A673 (cell line): ENCODE measurements at regions not wholly inside any gene's neighbourhood (a gene's known extent, or its start where the extent isn't known, plus 50 kb on each side); places are given as distances from the start of the nearest gene placed in this dataset.

Experiments used
- BruUV-seq: library from RNA; stranded (reverse); fragments of 400-500 nt; replicated peaks from 2 replicates; lab custom pipeline; 2021; lab: Mats Ljungman, UMichigan
- CTCF ChIA-PET: fragments of 300-600 bp; sonication (Branson Sonifier 250); formaldehyde crosslinking; loops from one replicate; lab custom pipeline; 2022; ENCODE audit warnings: antibody characterized with exemption; lab: Charles Lee
- POLR2A ChIA-PET: fragments of 300-600 bp; sonication (Branson Sonifier 250); formaldehyde crosslinking; loops from one replicate; lab custom pipeline; 2022; ENCODE audit warnings: antibody characterized with exemption; ENCODE audit not compliant: low non-redundant PET; lab: Charles Lee
- DNase-seq: peaks from one replicate; pipeline ENCODE4 v3.0.0-alpha.2; 2015; ENCODE audit warnings: low spot score
- H3K27ac ChIP-seq: fragments of 200-600 bp; sonication (generic); 2 replicates; pipeline ENCODE4 v1.5.1; 2016; ENCODE audit warnings: mixed run types, low read depth, mild to moderate bottlenecking, mixed read lengths, antibody characterized with exemption, low read length; ENCODE audit not compliant: poor library complexity, severe bottlenecking
- H3K27me3 ChIP-seq: fragments of 200-600 bp; sonication (generic); replicated peaks from 2 replicates; pipeline ENCODE4 v1.6.1; 2017; ENCODE audit warnings: mixed run types, low read depth, mild to moderate bottlenecking, mixed read lengths, antibody characterized with exemption, low read length; ENCODE audit not compliant: insufficient read depth, poor library complexity
- H3K36me3 ChIP-seq: fragments of 200-600 bp; sonication (generic); 2 replicates; pipeline ENCODE4 v1.6.1; 2016; ENCODE audit warnings: mixed run types, mild to moderate bottlenecking, mixed read lengths, antibody characterized with exemption, low read length; ENCODE audit not compliant: insufficient read depth, poor library complexity, severe bottlenecking
- H3K4me1 ChIP-seq: fragments of 200-600 bp; sonication (generic); 2 replicates; pipeline ENCODE4 v1.6.1; 2017; ENCODE audit warnings: mixed run types, mild to moderate bottlenecking, mixed read lengths, antibody characterized with exemption, low read length; ENCODE audit not compliant: insufficient read depth, poor library complexity, severe bottlenecking
- H3K4me3 ChIP-seq: fragments of 200-600 bp; sonication (generic); 2 replicates; pipeline ENCODE4 v1.5.1; 2016; ENCODE audit warnings: low read depth, mixed run types, mild to moderate bottlenecking, mixed read lengths, low read length; ENCODE audit not compliant: poor library complexity, severe bottlenecking
- H3K9me3 ChIP-seq: fragments of 200-600 bp; sonication (generic); 2 replicates; pipeline ENCODE4 v1.6.1; 2016; ENCODE audit warnings: mixed run types, low read depth, mild to moderate bottlenecking, mixed read lengths, antibody characterized with exemption, low read length; ENCODE audit not compliant: poor library complexity, severe bottlenecking
- EZH2 ChIP-seq: fragments of 200-600 bp; sonication (generic); IDR thresholded peaks from 2 replicates; pipeline ENCODE4 v1.6.1; 2017; ENCODE audit warnings: borderline replicate concordance, low read depth, mild to moderate bottlenecking, mixed read lengths, antibody characterized with exemption, low read length; ENCODE audit not compliant: poor library complexity, severe bottlenecking
- intact Hi-C: fragments of 100-400 bp; cut with micrococcal nuclease; formaldehyde crosslinking; loops from one replicate; pipeline ENCODE4 v1.10.0; 2022; ENCODE audit not compliant: unreplicated experiment
- TF ChIP-seq, protein P1 (sequence below): fragments of 300-800, 200-600 bp; sonication (generic); conservative IDR thresholded peaks from 2 replicates; pipeline ENCODE4 v1.5.1; 2017; ENCODE audit warnings: low read depth, mild to moderate bottlenecking, antibody characterized with exemption, low read length, moderate library complexity, mixed read lengths

DNA sequence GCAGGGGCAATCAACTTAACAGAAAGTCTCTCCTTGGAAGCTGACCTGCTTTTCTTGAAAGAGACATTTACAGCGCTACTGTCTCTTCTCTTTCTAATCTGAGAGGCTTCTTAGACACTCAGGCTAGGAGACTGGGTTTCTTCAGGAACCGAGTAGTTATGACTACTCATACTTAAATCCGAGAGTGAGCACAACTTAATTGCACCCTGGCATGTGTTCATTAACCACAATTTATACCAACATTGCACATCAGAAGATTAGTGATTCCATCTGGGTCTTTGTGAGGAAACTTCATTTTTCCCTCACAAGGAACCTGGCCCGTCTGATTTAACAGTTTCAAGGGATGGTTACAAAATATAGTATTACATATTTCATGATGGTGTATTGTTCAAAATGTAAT, 176.9 kb downstream of the UBE2E3 start:
- no peak overlapping the region for H3K4me3 ChIP-seq
- TF ChIP-seq, protein P1, sequence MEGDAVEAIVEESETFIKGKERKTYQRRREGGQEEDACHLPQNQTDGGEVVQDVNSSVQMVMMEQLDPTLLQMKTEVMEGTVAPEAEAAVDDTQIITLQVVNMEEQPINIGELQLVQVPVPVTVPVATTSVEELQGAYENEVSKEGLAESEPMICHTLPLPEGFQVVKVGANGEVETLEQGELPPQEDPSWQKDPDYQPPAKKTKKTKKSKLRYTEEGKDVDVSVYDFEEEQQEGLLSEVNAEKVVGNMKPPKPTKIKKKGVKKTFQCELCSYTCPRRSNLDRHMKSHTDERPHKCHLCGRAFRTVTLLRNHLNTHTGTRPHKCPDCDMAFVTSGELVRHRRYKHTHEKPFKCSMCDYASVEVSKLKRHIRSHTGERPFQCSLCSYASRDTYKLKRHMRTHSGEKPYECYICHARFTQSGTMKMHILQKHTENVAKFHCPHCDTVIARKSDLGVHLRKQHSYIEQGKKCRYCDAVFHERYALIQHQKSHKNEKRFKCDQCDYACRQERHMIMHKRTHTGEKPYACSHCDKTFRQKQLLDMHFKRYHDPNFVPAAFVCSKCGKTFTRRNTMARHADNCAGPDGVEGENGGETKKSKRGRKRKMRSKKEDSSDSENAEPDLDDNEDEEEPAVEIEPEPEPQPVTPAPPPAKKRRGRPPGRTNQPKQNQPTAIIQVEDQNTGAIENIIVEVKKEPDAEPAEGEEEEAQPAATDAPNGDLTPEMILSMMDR = no peak
- no peak for TF ChIP-seq EZH2
- BruUV-seq = no TSS peak
- no peak for DNase-seq
- peaks cover 1% of the 10 kb centered on the region for H3K4me1 ChIP-seq
- H3K27ac ChIP-seq = no peak overlapping the region
- H3K36me3 ChIP-seq = no peaks in the 10 kb centered on the region
- ChIA-PET CTCF (no interaction called here), POLR2A (no interaction called here)
- H3K27me3 ChIP-seq = no peaks in the 10 kb centered on the region
- intact Hi-C loops = no loop called here
- peaks cover 5% of the 10 kb centered on the region for H3K9me3 ChIP-seq

DNA sequence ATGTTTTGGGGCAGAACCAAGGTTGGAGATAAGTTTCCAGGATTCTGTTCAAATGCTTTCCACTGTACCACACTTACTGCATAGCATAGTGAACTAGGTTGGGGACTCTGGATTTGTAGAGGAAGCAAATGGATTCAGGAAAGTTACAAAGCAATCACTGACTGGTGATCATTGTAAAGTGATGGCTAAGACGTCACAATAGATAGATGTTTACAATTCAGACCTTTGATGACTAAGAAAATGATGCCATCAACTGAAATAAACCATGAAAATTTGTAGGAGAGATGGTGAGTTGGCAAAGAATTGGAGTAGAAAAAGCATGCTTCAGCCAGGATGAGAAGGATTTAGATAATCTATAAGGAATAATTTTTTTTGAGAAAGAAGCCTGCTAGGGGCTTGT, 178.0 kb downstream of the UBE2E3 start:
- H3K36me3 ChIP-seq = no peaks in the 10 kb centered on the region
- no peak for DNase-seq
- BruUV-seq = no TSS peak
- H3K27me3 ChIP-seq = no peaks in the 10 kb centered on the region
- intact Hi-C loops = no loop called here
- CTCF ChIA-PET = no interaction called here
- POLR2A ChIA-PET = no interaction called here
- no peak for TF ChIP-seq EZH2
- TF ChIP-seq, protein P1 = no peak
- no peaks in the 10 kb centered on the region for H3K4me1 ChIP-seq
- peaks cover 5% of the 10 kb centered on the region for H3K9me3 ChIP-seq
- no peak overlapping the region for H3K4me3 ChIP-seq
- no peak overlapping the region for H3K27ac ChIP-seq

DNA sequence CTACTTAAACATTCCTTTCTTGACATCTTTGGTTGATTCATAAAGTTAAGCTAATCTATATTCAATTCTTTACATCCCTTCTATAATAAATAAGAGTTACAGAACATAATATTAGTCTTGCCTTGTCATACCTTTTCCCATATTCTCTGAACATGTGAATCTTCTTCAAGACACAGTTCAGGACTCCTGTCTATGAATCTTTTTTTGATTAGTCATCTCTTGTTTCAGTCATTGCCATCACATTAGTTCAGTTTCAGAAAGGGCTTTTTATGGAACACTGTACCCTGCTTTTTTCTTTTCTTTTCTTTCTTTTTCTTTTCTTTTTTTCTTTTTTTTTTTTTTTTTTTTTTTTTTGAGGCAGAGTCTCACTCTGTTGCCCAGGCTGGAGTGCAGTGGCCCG, 181.2 kb downstream of the UBE2E3 start:
- intact Hi-C loops = no loop called here
- H3K4me1 ChIP-seq = no peaks in the 10 kb centered on the region

More for the DNA sequence above, 181.2 kb downstream of the UBE2E3 start:
- ChIA-PET CTCF (no interaction called here), POLR2A (no interaction called here)
- no peak for DNase-seq
- H3K36me3 ChIP-seq = no peaks in the 10 kb centered on the region
- no peak for TF ChIP-seq EZH2
- TF ChIP-seq, protein P1 = no peak
- H3K27me3 ChIP-seq = no peaks in the 10 kb centered on the region
- H3K4me3 ChIP-seq = no peak overlapping the region
- no peak overlapping the region for H3K27ac ChIP-seq
- no TSS peak for BruUV-seq
- H3K9me3 ChIP-seq = no peaks in the 10 kb centered on the region
